ENCODE measurements at regions not wholly inside any gene's neighbourhood (a gene's known extent, or its start where the extent isn't known, plus 50 kb on each side); places are given as distances from the start of the nearest gene placed in this dataset.

DNA sequence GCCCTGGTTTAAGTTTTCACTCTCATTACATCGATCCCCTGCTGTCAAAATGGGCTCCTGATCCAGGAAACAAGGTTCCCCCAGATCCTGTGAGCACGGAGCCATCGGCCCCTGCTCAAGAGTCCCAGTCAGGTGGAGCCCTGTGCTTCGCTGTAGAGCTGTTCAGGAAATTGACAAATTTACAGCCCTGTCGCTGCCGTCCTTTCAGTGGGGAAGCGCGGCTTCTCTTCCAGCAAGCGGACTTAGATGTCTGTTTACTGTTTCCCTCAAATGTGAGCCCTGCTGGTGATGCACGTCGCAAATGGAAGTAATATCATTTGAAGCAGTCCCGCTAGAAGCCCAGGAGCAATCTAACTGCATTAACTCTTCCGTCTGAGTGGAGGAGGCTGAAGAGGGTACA is 760.9 kb upstream of the WWC1 start:
- no peak for DNase-seq (ENCODE audit: low read depth in 4 of 4, low spot score in 3 of 4)

DNA sequence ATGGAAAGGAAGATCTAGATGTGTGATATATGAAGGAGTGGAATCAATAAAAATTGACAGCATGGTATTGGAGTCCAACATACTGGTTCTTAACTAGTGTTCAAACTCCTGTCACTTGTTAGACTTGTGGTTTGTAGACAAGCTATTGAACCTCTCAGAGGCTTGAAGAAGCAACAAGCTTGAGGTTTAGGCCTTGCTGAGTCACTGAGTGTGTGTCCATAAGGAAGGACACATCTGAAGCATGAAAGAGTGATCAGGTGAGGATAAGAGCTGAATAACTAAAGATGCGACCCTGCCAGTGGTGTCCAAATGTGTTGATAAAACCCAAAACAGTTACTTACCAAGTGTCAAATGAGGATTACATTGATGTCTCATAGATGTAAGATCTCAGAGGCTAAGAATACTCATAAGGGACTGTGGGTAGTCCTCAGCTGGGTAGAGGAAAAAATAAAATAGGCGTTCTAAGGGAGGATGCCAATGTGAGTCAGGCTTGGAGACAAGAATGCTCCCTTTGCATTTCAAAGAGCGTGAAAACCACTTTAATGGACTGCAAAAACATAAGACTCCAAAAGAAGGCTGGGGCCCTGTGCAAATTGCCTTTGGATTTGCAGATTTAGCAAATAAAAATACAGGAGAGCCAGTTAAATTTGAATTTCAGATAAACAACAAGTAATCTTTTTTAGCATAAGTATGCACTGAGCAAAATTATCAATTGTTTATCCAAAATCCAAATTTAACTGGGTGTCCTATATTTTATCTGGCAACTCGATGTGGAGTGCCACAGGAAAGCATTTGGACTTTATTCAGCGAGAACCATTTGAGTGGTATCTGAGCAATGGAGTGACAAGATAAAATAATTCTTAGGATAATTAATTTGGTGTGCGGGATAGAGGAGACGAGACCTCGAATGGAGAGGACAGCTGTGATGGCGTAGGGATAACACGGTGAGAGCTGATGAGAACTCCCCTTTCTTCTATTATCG is 757.3 kb upstream of the WWC1 start:
- no peak for DNase-seq (ENCODE audit: low read depth in 4 of 4, low spot score in 3 of 4)

DNA sequence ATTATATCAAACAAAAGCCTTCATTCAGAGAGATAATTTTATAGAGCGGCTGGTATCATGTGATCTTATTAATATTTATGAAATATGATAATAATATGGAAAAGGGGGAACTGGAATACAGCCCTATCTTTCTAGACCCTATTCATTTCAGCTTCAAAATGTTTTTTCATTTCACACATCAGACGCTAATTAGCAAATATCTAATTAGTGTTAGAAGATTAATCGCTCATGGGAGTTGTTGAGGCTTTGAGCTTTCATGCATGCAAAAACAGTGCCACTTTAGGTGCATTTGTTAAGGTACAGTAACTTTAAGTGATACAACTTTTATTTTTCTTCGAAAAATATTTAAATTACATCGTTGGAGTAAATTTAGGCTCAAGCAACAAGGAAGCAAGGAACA is 751.7 kb upstream of the WWC1 start:
- no peak for DNase-seq (ENCODE audit: low read depth in 4 of 4, low spot score in 3 of 4)

DNA sequence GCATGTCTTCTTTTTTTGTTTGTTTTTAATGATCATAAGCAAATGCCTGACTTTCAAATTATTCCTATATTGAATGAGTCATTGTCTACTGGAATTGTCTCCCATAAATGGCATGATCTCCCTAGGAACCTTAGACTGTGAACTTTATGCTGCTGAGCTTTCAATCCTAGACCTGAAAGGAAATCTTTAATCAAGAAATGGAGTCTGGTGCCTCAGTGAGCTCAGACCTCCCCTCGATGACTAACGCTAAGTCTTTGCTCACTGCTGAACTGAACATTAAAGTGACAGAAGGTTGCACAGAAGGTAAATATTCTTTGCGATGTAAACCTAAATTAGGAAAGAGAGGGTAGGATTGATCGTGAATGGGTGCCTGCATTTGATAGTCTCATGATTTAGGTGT is 745.2 kb upstream of the WWC1 start:
- no peak for DNase-seq (ENCODE audit: low read depth in 4 of 4, low spot score in 3 of 4)

DNA sequence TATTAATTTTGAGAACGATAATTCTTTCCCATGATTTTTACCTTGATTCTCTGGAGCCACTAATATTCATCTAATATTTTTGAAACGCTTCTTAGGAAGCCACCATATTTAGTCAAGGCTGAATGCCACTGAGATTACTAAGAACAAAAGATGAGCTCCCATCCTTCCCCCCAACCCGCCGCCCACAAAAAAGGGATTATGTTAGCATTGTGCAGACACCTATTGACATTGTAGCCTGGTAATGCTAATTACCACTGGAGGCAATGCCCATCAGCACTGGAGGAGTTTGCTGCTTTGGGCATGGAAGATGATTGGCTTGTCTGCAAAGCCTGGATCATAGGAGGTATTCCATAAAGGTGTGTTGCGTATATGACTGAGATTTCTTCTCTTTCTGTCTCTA is 739.1 kb upstream of the WWC1 start:
- DNase-seq (ENCODE audit: low read depth in 4 of 4, low spot score in 3 of 4), result no peak

DNA sequence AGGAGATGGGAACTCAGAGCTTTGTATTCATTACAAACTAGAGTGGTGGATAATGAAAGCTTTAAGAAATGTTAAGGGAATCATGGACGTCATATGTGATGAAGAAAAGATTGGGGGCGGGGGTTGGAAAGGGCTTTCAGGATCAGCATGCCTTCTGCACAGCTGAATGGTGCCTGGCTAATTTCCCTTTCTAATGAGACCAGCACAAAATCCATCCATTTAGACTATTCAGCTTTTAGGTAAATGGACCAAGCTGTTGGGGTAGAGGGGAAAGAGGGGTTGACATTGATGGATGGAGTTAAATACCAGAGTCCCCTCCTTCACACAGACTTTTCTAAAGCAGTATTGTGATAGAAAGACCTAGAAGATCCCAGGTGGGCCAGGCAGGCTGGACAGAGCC is 737.9 kb upstream of the WWC1 start:
- DNase-seq (ENCODE audit: low read depth in 4 of 4, low spot score in 3 of 4), result no peak

DNA sequence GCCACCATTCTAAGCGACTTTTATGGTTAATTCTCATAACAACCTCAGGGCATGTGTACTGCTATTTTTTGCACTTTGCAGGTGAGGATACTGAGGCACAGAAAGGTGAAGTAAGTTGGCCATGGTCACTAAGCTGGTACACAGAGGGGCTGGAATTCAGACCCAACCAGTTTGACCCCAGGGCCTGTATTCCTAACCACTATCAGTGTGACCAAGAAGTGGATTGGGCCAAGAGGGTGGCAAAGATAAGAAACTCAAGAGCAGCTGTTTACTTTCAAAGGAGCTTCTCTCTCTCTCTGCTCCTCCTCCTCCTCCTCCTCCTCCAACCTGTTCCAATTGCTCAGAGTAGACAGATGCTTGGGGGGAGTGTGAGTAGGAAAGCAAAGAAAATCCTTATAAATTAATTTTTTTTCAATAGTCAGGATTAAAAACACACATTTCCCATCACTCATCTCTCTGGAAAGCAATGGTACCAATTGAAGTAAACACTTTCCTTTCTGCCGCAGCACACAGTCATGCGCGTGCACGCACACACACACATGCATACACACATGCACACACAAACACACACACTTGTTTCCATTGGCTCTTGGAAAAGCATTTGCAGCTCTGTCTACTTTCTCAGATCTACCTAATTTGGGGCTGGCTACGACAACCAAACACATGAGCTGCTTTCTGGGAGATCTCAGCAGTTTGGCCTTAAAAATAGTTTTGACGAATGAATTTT is 736.7 kb upstream of the WWC1 start:
- no peak for DNase-seq (ENCODE audit: low read depth in 4 of 4, low spot score in 3 of 4)

DNA sequence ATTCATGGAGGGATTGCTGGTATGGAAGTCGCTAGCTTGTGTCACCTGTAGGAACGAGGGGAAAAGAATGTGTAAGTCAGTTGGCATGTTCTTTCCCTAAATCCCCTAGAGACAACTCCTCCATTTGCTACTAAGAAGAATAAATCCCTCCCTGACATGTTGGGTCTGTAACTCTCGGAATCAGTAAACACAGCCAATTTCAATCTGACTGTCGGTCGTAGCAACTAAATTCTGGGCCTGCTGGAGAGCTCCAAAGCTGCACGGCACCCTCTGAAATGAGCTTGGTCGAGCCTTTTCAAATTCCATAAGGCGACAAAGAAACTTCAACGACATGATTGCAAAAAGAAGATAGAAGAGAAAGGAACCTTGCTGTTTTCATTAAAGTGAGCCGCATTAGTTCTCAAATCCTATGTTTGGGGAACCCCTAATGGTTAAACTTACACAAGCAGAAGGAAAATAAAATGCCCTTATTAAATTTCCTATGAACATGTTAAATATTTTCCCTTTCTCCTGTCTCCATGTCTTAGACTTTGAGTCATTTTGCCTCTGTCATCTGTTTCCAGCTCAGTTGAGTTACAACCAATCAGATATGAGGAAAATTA is 735.8 kb upstream of the WWC1 start:
- DNase-seq (ENCODE audit: low read depth in 4 of 4, low spot score in 3 of 4), result no peak

DNA sequence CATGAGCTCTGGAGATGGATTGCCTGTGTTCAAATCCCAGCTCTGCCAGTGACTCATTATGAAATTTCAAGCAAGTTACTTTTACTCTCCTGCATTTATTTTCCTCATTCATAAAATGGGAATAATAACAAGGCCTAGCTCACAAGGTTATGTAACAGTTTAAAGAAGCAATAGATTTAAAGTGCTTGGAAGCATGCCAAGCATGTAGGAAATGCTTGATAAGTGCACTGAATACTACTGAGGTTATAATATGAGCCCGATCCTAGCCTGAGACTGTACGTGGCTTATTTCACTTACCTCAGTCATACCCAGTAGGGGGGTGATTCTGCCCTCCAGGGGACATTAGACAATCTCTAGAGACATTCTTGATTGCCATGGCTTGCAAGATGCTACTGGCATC is 734.1 kb upstream of the WWC1 start:
- no peak for DNase-seq (ENCODE audit: low read depth in 4 of 4, low spot score in 3 of 4)

DNA sequence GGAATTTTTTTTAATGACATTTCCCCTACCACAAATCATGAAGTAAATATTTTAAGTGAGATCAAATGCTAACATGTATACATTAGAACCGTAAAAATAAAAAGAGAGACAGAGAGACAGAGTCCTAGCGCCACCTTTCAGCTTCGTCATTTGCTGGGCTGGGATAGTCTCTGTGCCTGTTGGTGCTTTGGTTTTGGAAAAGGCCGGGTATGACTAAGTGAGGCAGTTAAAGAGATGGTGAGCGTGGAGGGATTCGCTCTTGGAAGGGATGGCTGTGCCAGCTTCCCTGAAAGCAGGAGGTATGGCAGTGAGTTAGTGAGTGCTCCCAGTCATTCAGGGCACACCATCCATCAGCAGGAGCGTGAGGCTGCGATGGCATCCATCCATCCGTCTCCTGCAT is 729.6 kb upstream of the WWC1 start:
- DNase-seq (ENCODE audit: low read depth in 4 of 4, low spot score in 3 of 4), result no peak

DNA sequence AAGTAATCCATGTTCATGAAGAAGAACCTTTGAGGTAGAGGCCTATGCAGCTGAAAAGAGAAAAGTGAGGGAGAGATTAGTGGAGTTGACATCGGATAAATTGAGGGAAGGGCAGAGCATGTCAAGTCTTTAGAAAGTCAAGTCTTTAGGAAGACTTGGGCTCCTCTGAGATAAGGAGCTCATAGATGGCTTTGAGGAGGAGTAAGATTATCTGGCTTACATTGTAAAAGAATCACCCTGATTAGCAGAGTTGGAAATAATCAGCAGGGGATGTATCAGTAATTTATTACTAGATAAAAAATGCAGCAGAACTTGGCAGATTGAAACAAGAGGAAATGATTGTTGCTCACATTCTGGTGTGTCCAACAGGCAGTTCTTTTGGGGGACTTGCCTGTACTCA is 727.2 kb upstream of the WWC1 start:
- DNase-seq (ENCODE audit: low read depth in 4 of 4, low spot score in 3 of 4), result no peak

DNA sequence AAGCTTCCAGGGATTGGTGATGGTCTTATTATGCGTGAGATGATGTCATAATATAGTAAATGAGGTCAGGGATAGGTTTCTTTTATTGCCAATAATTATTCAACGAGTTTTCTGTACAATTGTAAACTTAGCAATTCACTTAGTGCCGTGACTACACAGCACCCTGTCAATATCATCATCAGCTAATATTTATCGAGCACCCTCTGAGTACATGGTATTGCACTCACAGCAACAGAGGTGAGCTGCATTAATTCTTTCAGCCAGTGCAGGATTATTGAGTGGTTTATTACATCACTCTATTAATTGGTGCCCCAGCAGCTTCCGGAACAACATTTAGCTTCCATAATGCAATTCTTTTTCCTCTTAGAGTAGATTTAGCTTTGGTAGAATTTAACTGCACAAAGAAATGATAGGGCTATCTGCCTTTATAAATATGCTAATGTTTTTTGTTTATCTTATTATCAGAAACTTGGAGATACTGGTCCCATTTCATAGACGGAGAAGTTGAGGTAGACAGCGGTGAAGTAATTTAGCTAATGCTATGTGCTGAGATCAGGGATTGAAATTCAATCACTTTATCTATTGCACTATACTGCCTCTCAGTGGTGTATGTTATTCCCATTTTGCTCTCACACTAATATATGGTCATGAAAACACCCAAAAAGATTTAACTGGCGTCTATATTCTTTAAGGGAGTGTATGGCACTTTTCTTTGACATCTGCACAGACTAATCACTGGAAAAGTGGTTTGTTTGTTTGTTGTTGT is 726.1 kb upstream of the WWC1 start:
- DNase-seq (ENCODE audit: low read depth in 4 of 4, low spot score in 3 of 4), result no peak

DNA sequence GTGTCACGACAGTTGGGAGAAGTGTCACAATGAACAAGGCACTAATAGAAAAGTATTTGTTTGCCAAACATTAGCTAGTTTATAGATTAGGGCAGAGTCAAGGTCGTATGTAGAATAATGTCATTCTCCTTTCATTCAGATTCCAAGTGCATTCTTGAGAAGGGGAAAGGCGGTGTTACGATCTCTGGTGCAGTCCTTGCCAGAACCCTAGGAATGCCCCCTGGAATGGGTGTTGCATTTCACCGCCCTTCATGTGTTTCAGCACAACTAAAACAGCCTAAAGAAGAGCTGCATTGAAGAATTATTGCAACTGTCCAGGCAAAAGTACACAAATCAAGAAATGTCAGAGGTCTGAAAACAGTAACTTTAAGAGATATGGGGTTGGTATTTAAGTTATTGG is 721.0 kb upstream of the WWC1 start:
- no peak for DNase-seq (ENCODE audit: low read depth in 4 of 4, low spot score in 3 of 4)

DNA sequence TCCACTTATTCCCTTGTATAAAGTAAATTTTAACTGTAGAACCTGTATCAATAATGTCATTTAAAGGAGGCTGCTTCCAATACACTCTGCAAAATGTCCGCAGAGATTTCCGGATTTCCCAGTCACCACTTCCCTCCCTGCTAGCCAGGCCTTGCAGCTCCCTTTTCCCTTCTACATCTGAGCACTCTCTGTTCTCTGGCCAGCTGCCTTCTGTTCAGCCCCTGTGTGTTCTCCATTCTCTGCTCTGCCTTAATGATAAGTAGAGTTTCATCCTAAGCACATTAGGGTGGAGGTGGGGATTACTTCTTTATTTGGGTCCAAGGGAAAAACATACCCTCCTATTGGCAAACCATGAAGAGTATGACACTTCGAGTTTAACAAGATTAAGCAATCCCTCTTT is 719.6 kb upstream of the WWC1 start:
- no peak for DNase-seq (ENCODE audit: low read depth in 4 of 4, low spot score in 3 of 4)

DNA sequence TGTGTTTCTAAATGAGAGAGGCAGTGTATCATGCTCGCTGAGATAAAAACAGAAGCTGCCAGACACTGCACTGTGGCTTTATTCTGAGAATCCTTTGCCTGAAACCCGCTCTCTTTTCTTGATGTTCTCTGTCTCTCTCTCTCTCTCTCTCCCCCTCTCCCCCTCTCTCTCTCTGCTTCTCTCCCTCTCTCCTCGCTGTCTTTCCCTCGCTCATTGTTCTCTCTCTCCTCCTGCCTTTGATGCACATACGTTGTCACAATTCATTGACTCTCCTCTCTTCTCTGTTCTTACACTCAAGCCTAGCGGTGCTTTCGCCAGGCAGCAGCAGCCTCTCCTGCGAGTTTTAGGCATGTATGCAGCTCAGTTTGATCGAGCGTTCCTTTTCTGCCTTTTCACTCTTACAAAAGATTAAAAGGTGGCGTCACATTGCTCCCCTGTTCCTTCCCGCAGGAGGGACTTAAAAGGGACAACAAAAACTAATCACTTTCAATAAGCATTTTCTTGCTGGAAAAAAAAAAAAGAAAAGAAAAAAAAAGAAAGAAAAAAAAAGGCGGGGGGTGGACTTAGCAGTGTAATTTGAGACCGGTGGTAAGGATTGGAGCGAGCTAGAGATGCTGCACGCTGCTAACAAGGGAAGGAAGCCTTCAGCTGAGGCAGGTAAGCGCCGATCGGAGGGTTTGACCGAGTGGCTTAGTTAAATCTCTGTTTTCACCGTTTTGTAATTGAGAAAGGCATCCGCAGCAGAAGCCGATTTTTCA is 717.9 kb upstream of the WWC1 start:
- peak; percentile 35 to 60 (median 48) for DNase-seq (ENCODE audit: low read depth in 4 of 4, low spot score in 3 of 4)

DNA sequence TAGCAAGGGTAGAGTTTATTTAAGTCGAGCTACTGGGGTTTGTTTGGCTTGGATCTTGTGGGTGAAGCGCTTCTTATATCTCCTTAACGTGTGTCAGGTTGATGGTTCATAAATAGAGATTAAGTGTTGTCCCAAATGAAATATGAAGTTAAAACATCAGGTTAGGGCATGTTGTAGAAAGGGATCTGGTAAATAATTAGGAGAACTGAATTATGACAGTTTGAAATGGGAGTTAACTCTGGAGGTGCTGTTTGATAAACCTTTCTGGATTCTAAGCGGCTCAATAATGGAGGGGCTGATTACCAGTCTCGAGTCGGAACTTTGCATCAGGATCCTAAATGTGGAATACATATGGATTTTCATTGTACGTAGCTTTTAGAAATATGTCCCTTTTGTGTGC is 717.0 kb upstream of the WWC1 start:
- DNase-seq (ENCODE audit: low read depth in 4 of 4, low spot score in 3 of 4), result no peak

DNA sequence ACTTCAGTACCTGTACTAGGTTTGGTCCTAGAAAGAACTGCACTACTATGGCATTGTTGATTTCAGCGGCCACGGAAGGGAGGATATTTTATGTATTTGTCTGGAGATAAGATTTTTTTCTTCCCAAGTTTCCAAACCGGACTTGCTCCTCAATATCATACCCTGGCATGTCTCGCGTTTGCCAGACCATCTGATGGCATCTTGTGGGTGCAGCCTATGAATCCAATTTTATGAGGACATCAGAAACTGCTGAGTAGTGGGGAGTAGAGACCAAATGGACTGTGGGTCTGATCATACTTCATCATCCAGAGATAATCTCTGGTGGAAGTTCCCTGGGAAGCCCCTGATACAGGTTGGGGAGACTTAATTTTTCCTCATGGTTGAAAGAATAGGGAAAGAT is 716.1 kb upstream of the WWC1 start:
- no peak for DNase-seq (ENCODE audit: low read depth in 4 of 4, low spot score in 3 of 4)

DNA sequence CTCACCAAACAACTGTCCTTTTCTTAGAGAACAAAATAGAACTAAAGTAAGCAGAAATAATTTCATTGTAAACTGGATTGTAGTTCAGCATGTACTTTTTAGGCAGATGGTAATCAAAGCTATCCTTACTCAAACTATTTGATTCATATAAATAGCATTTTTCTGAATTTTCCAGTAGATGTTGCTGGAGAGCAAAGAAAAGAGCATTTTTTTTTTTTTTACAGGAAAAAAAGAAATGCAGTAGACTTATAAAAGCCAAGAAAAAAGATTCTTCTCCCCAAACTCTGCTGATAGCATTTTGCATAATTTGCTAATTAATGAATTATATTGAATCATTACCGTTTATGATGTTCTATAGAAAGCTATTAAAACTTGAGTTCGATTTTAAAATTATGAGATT is 715.3 kb upstream of the WWC1 start:
- DNase-seq (ENCODE audit: low read depth in 4 of 4, low spot score in 3 of 4), result no peak

DNA sequence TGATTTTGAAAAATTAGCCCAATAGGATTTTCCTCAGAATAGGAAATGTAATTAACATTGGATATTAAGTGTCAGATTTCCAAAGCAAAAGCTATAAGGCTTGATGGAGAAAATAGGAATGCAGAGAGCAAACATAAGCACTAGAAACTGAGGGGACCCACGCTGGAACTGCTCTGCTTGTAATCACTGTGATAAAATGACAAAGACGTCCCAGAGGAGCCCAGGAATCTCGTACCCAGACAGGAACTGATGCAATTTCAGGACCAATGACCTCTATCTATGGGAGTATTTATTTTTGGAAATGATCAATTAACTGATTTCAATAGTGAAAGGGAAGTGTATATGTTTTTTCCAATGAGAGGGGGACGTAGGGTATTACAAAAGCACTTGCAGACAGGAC is 714.5 kb upstream of the WWC1 start:
- no peak for DNase-seq (ENCODE audit: low read depth in 4 of 4, low spot score in 3 of 4)

DNA sequence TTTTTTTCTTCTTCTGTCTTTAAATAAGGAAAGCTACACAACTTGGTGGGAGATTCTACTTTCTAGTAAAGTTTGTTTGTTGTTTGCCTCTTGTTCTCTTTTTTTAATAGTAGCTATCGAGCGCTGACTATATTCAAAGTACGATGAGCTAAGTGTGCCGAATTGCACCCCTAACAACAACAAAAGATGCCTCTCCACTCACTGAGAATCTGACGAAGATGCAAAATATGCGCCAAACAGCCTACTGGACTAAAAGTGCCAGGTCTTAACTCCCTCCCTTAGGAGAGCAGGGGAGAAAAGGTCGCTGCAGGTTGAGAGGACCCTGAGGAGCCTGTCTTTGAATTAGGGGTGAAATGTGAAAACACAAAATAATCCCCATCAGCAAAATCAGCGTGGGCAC is 713.8 kb upstream of the WWC1 start:
- DNase-seq (ENCODE audit: low read depth in 4 of 4, low spot score in 3 of 4), result no peak
